Liver (tissue), 3 donors: ENCODE measurements at regions not wholly inside any gene's neighbourhood (a gene's known extent, or its start where the extent isn't known, plus 50 kb on each side); places are given as distances from the start of the nearest gene placed in this dataset.

ENCODE experiments used
- SP1 ChIP-seq: IDR thresholded peaks from 2 replicates; pipeline ENCODE4 v1.6.1; 2018; ENCODE audit warnings: antibody characterized with exemption, mild to moderate bottlenecking
- TAF1 ChIP-seq: conservative IDR thresholded peaks from 2 replicates; pipeline ENCODE4 v1.6.1; 2016; ENCODE audit warnings: antibody characterized with exemption, mild to moderate bottlenecking
- YY1 ChIP-seq: IDR thresholded peaks from 2 replicates; pipeline ENCODE4 v1.6.1; 2016; ENCODE audit warnings: antibody characterized with exemption, mild to moderate bottlenecking
- TF ChIP-seq, protein P1 (sequence below): fragments of 150-350 bp; IDR thresholded peaks from 2 replicates; pipeline ENCODE4 v1.5.1; 2017; ENCODE audit warnings: improper control_type of control experiment, low read depth, low read length; ENCODE audit not compliant: missing input control
- TF ChIP-seq, protein P2 (sequence below): IDR thresholded peaks from 2 replicates; pipeline ENCODE4 v1.6.1; 2016; ENCODE audit warnings: antibody characterized with exemption
- TF ChIP-seq, protein P3 (sequence below): IDR thresholded peaks from 2 replicates; pipeline ENCODE4 v1.6.1; 2016; ENCODE audit warnings: antibody characterized with exemption, mild to moderate bottlenecking
- TF ChIP-seq, protein P4 (sequence below): IDR thresholded peaks from 2 replicates; pipeline ENCODE4 v1.6.1; 2016; ENCODE audit warnings: antibody characterized with exemption
- TF ChIP-seq, protein P5 (sequence below): IDR thresholded peaks from 2 replicates; pipeline ENCODE4 v1.6.1; 2016; ENCODE audit warnings: antibody characterized with exemption
- donor health status: healthy.
- donor health status: healthy.

DNA sequence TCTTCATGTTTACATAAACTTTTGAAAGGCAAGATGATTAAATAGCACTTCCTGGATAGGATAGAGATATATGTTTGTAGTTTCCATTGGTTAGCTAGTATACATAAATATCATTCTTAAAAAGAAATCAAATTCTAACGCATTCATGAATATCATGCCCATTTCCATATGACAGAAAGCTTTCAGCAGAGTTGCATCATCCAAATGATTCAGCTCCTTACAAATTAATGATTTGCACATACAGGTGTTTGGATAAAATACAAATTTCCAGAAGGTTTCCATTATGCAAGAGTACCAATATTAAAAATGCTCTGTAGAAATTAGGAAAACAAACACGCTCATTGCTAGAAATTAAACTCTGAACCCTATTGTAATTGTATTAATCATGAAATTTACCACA is 264.4 kb downstream of the FOXG1 start:
- TF ChIP-seq, protein P1, sequence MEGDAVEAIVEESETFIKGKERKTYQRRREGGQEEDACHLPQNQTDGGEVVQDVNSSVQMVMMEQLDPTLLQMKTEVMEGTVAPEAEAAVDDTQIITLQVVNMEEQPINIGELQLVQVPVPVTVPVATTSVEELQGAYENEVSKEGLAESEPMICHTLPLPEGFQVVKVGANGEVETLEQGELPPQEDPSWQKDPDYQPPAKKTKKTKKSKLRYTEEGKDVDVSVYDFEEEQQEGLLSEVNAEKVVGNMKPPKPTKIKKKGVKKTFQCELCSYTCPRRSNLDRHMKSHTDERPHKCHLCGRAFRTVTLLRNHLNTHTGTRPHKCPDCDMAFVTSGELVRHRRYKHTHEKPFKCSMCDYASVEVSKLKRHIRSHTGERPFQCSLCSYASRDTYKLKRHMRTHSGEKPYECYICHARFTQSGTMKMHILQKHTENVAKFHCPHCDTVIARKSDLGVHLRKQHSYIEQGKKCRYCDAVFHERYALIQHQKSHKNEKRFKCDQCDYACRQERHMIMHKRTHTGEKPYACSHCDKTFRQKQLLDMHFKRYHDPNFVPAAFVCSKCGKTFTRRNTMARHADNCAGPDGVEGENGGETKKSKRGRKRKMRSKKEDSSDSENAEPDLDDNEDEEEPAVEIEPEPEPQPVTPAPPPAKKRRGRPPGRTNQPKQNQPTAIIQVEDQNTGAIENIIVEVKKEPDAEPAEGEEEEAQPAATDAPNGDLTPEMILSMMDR = no peak
- TF ChIP-seq, protein P2, sequence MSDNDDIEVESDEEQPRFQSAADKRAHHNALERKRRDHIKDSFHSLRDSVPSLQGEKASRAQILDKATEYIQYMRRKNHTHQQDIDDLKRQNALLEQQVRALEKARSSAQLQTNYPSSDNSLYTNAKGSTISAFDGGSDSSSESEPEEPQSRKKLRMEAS = no peak
- TF ChIP-seq, protein P3, sequence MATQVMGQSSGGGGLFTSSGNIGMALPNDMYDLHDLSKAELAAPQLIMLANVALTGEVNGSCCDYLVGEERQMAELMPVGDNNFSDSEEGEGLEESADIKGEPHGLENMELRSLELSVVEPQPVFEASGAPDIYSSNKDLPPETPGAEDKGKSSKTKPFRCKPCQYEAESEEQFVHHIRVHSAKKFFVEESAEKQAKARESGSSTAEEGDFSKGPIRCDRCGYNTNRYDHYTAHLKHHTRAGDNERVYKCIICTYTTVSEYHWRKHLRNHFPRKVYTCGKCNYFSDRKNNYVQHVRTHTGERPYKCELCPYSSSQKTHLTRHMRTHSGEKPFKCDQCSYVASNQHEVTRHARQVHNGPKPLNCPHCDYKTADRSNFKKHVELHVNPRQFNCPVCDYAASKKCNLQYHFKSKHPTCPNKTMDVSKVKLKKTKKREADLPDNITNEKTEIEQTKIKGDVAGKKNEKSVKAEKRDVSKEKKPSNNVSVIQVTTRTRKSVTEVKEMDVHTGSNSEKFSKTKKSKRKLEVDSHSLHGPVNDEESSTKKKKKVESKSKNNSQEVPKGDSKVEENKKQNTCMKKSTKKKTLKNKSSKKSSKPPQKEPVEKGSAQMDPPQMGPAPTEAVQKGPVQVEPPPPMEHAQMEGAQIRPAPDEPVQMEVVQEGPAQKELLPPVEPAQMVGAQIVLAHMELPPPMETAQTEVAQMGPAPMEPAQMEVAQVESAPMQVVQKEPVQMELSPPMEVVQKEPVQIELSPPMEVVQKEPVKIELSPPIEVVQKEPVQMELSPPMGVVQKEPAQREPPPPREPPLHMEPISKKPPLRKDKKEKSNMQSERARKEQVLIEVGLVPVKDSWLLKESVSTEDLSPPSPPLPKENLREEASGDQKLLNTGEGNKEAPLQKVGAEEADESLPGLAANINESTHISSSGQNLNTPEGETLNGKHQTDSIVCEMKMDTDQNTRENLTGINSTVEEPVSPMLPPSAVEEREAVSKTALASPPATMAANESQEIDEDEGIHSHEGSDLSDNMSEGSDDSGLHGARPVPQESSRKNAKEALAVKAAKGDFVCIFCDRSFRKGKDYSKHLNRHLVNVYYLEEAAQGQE = no peak
- TF ChIP-seq, protein P4, sequence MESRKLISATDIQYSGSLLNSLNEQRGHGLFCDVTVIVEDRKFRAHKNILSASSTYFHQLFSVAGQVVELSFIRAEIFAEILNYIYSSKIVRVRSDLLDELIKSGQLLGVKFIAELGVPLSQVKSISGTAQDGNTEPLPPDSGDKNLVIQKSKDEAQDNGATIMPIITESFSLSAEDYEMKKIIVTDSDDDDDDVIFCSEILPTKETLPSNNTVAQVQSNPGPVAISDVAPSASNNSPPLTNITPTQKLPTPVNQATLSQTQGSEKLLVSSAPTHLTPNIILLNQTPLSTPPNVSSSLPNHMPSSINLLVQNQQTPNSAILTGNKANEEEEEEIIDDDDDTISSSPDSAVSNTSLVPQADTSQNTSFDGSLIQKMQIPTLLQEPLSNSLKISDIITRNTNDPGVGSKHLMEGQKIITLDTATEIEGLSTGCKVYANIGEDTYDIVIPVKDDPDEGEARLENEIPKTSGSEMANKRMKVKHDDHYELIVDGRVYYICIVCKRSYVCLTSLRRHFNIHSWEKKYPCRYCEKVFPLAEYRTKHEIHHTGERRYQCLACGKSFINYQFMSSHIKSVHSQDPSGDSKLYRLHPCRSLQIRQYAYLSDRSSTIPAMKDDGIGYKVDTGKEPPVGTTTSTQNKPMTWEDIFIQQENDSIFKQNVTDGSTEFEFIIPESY = no peak
- TF ChIP-seq YY1 (no peak), TAF1 (no peak), SP1 (no peak)
- TF ChIP-seq, protein P5, sequence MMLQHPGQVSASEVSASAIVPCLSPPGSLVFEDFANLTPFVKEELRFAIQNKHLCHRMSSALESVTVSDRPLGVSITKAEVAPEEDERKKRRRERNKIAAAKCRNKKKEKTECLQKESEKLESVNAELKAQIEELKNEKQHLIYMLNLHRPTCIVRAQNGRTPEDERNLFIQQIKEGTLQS = no peak
